ENCODE measurements at regions not wholly inside any gene's neighbourhood (a gene's known extent, or its start where the extent isn't known, plus 50 kb on each side); places are given as distances from the start of the nearest gene placed in this dataset.
"Not testable (repeated sequence)": the region's sequence is repeated elsewhere in the genome, so short reads cannot be mapped to it uniquely, and the experiment has no call there.

DNA sequence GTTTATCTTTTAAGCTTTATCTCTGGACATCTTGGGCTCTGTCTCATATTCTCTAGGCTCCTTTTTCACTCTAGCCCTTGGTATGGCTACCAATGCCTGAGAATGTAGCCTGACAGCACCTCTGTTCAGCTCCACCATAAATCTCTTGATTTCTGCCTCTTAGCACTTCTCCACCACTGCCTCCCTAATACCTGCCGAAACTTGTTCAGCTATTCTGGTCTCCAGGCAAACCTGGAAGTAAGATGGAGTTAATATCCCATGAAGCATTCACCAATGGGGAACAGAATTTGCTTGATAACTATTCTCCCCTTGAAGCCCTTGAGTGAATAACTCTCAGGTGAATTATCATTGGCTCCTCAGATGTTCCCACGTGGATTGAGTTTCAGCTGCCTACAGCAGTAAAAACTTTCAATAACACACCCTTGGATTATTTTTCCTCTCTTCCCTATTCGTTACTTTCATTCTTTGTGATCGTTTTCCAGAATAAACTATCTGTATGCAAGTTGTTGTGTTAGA, 145.6 kb downstream of the EVA1A start:
- Histone ChIP-seq H3K36me3 (ENCODE audit: control insufficient read depth, insufficient read depth, low read length) (no peaks in the 10 kb centered on the region), H3K27ac (ENCODE audit: low read depth, low read length) (no peak overlapping the region), H3K9ac (ENCODE audit: low read length) (no peak overlapping the region), H3K4me3 (ENCODE audit: low read depth, low read length) (no peak overlapping the region), H3K27me3 (ENCODE audit: control insufficient read depth, insufficient read depth, low read length) (no peaks in the 10 kb centered on the region), H3K4me1 (ENCODE audit: control insufficient read depth, insufficient read depth, low read length) (peaks cover 6% of the 10 kb centered on the region; the same call in 1 of the 2 replicates), H3K9me3 (ENCODE audit: control insufficient read depth, insufficient read depth, low read depth, low read length) (no peaks in the 10 kb centered on the region)

DNA sequence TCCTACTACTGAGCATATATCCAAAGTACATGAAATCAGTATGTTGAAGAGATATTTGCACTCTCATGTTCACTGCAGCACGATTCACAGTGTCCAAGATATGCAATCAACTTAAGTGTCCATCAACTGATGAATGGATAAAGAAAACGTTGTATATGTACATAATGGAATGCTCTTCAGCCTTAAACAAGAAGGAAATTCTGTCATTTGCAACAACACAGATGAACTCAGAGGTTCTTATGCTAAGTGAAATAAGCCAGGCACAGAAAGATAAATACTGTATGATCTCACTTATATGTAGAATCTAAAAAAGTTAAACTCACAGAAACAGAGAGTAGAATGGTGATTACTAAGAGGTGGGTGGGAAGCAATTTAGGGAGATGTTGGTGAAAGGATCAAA, 149.2 kb downstream of the EVA1A start:
- no peaks in the 10 kb centered on the region for H3K27me3 ChIP-seq (ENCODE audit: control insufficient read depth, insufficient read depth, low read length)
- H3K9ac ChIP-seq (ENCODE audit: low read length): no peak overlapping the region
- peaks cover 3% of the 10 kb centered on the region; the same call in 1 of the 2 replicates for H3K4me1 ChIP-seq (ENCODE audit: control insufficient read depth, insufficient read depth, low read length)
- no peak overlapping the region for H3K27ac ChIP-seq (ENCODE audit: low read depth, low read length)
- H3K36me3 ChIP-seq (ENCODE audit: control insufficient read depth, insufficient read depth, low read length): no peaks in the 10 kb centered on the region
- H3K9me3 ChIP-seq (ENCODE audit: control insufficient read depth, insufficient read depth, low read depth, low read length): 0 out of 2 replicates have a peak, but pooled peaks cover 2% of the 10 kb centered on the region
- H3K4me3 ChIP-seq (ENCODE audit: low read depth, low read length): no peak overlapping the region

DNA sequence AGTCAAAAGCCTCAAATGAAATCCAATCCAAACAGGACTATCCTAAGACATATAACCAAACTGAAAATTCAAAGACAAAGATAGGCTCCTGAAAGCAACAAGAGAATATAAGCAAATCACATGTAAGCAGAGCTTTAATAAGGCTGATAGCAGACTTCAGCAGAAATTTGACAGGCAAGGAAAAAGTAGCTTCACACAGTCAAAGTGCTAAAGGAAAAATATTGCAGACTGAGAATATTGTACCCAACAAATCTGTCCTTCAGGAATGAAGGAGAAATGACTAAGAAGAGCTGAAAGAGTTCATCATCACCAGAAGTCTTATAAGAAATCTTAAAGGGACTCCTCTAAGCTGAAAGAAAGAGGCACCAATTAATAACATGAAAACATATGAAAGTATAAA, 150.0 kb downstream of the EVA1A start:
- Histone ChIP-seq H3K9me3 (ENCODE audit: control insufficient read depth, insufficient read depth, low read depth, low read length) (0 out of 2 replicates have a peak, but pooled peaks cover 2% of the 10 kb centered on the region), H3K9ac (ENCODE audit: low read length) (no peak overlapping the region), H3K36me3 (ENCODE audit: control insufficient read depth, insufficient read depth, low read length) (no peaks in the 10 kb centered on the region), H3K4me1 (ENCODE audit: control insufficient read depth, insufficient read depth, low read length) (0 out of 2 replicates have a peak, but pooled peaks cover 5% of the 10 kb centered on the region), H3K27me3 (ENCODE audit: control insufficient read depth, insufficient read depth, low read length) (no peaks in the 10 kb centered on the region), H3K4me3 (ENCODE audit: low read depth, low read length) (no peak overlapping the region), H3K27ac (ENCODE audit: low read depth, low read length) (no peak overlapping the region)

DNA sequence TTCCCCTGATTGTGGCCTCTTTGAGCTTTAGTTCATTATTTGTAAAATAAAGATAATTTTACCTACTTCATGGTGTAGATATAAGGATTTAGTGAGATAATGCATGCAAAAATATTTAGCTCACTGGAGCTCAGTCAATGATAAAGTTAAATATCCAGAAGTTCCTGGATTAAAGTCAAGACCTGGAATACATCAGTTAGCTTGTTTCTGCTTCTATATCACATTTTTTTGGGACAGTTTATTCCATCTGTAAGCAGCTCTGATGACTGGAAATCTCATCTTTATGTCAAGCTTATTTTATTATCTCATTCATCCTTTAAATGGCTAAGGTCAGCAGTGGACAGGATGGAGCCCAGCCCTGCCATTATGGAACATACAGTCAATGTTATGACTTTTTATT, 152.0 kb downstream of the EVA1A start:
- no peaks in the 10 kb centered on the region for H3K27me3 ChIP-seq (ENCODE audit: control insufficient read depth, insufficient read depth, low read length)
- peaks cover 5% of the 10 kb centered on the region; the same call in 1 of the 2 replicates for H3K4me1 ChIP-seq (ENCODE audit: control insufficient read depth, insufficient read depth, low read length)
- H3K9ac ChIP-seq (ENCODE audit: low read length): no peak overlapping the region
- no peak overlapping the region for H3K27ac ChIP-seq (ENCODE audit: low read depth, low read length)
- no peak overlapping the region for H3K4me3 ChIP-seq (ENCODE audit: low read depth, low read length)
- H3K36me3 ChIP-seq (ENCODE audit: control insufficient read depth, insufficient read depth, low read length): no peaks in the 10 kb centered on the region
- 0 out of 2 replicates have a peak, but pooled peaks cover 2% of the 10 kb centered on the region for H3K9me3 ChIP-seq (ENCODE audit: control insufficient read depth, insufficient read depth, low read depth, low read length)

DNA sequence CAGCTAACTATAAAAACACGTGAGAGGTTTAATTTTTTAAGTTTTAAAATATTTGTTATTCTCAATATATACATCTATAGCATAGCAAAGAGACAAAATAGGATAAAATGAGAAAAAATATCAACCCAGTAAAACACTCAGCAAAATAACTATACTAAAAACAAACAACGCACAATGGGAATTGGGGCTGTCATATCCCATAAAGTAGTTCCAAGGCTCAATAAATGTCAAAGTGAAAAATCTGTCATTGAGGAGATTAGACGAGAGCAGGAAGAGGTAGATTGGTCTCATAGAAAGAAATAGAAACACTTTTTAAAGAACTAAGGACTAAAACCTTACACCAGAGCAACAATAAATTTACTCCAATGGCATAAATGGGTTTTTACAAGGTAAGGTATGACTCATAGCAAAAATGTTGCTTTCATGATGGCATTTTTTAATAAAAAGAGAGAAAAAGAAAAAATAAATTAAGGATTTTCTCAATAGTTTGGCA, 153.7 kb downstream of the EVA1A start:
- H3K9me3 ChIP-seq (ENCODE audit: control insufficient read depth, insufficient read depth, low read depth, low read length): 0 out of 2 replicates have a peak, but pooled peaks cover 2% of the 10 kb centered on the region
- no peak overlapping the region for H3K4me3 ChIP-seq (ENCODE audit: low read depth, low read length)
- no peaks in the 10 kb centered on the region for H3K27me3 ChIP-seq (ENCODE audit: control insufficient read depth, insufficient read depth, low read length)
- peaks cover 5% of the 10 kb centered on the region; the same call in 1 of the 2 replicates for H3K4me1 ChIP-seq (ENCODE audit: control insufficient read depth, insufficient read depth, low read length)
- no peaks in the 10 kb centered on the region for H3K36me3 ChIP-seq (ENCODE audit: control insufficient read depth, insufficient read depth, low read length)
- H3K9ac ChIP-seq (ENCODE audit: low read length): no peak overlapping the region
- H3K27ac ChIP-seq (ENCODE audit: low read depth, low read length): no peak overlapping the region

DNA sequence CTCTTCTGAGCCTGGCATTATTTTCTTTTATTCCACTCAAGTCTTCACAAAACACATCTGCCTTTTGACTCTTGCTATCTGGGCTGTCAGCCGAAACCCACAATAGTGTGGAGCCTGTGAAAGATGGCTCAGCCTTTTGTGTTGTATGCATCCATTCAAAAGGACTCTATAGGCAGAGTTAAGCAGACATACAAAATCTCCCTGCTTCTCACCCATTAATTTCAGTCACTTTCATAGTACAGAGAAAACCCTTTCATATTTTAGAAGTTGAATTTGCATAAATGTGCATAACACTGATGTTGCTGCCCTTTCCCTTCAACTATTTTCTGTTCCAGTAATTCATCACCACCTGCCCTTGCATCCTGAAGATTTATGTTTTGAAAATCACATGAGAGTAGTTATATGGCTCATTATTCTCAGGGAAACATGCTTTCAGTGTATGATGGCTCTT, 154.6 kb downstream of the EVA1A start:
- Histone ChIP-seq H3K36me3 (ENCODE audit: control insufficient read depth, insufficient read depth, low read length) (no peaks in the 10 kb centered on the region), H3K9ac (ENCODE audit: low read length) (no peak overlapping the region), H3K4me3 (ENCODE audit: low read depth, low read length) (no peak overlapping the region), H3K27me3 (ENCODE audit: control insufficient read depth, insufficient read depth, low read length) (no peaks in the 10 kb centered on the region), H3K4me1 (ENCODE audit: control insufficient read depth, insufficient read depth, low read length) (peaks cover 5% of the 10 kb centered on the region; the same call in 1 of the 2 replicates), H3K27ac (ENCODE audit: low read depth, low read length) (no peak overlapping the region), H3K9me3 (ENCODE audit: control insufficient read depth, insufficient read depth, low read depth, low read length) (0 out of 2 replicates have a peak, but pooled peaks cover 2% of the 10 kb centered on the region)

DNA sequence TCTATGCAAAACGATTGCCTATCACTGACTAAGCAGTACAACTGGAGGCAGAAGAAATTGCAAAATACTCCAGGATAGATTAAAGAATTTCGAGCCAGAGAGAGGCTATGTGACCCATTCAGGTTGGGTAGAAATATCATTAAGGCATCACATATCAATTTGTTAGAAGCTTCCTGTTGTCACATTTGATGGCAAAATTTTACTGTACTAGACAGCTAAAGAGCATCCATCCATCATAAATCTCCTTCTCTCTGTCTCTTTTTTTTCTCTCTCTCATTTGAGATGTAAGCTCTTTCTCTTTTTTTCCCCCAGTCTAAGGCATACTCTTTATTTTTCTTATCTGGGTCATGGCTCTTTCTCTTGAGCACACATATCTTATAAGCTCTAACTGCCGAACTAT, 155.7 kb downstream of the EVA1A start:
- Histone ChIP-seq H3K9me3 (ENCODE audit: control insufficient read depth, insufficient read depth, low read depth, low read length) (0 out of 2 replicates have a peak, but pooled peaks cover 2% of the 10 kb centered on the region), H3K27ac (ENCODE audit: low read depth, low read length) (no peak overlapping the region), H3K9ac (ENCODE audit: low read length) (no peak overlapping the region), H3K4me3 (ENCODE audit: low read depth, low read length) (no peak overlapping the region), H3K4me1 (ENCODE audit: control insufficient read depth, insufficient read depth, low read length) (peaks cover 5% of the 10 kb centered on the region; the same call in 1 of the 2 replicates), H3K36me3 (ENCODE audit: control insufficient read depth, insufficient read depth, low read length) (no peaks in the 10 kb centered on the region), H3K27me3 (ENCODE audit: control insufficient read depth, insufficient read depth, low read length) (no peaks in the 10 kb centered on the region)

DNA sequence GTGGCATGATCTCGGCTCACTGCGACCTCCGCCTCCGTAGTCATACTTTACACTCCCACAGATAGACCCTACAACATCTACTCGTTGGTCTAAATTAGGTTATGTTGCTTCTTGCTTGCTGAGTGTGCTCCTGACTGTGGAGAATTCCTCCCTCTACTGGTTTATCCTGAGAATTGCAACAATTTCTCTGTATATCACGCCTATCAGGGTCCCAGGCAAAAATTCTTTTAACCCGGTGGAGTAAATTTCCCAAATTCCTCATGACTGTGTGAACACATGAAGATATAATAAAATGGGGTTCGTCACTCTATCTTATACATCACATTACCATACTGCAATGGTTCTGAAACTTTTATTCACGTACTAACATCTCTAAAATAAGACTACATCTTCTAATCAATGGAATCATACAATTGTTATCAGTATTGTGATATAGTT, 156.7 kb downstream of the EVA1A start:
- H3K27ac ChIP-seq (ENCODE audit: low read depth, low read length): no peak overlapping the region
- H3K9ac ChIP-seq (ENCODE audit: low read length): no peak overlapping the region
- H3K27me3 ChIP-seq (ENCODE audit: control insufficient read depth, insufficient read depth, low read length): no peaks in the 10 kb centered on the region
- H3K9me3 ChIP-seq (ENCODE audit: control insufficient read depth, insufficient read depth, low read depth, low read length): no peaks in the 10 kb centered on the region
- no peak overlapping the region for H3K4me3 ChIP-seq (ENCODE audit: low read depth, low read length)
- no peaks in the 10 kb centered on the region for H3K36me3 ChIP-seq (ENCODE audit: control insufficient read depth, insufficient read depth, low read length)
- H3K4me1 ChIP-seq (ENCODE audit: control insufficient read depth, insufficient read depth, low read length): peaks cover 5% of the 10 kb centered on the region; the same call in 1 of the 2 replicates

DNA sequence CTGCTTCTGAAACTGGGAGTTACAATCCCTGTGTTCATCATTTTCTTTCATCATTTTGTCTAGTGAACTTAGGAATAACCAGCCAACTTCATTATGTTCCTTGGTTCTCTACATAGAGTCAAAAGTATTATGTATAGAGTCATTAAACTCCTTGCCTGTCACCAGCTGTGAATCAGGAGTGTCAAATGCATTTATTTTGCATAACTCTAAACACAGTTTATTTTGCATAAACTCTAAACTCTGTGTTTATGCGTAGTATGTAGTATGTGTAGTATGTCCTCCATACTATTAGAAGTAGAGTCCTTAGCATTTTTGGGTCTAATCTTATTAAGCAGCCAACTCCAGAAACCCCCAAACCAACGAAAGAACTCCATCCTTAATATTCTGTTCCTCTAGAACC, 164.4 kb downstream of the EVA1A start:
- no peaks in the 10 kb centered on the region for H3K27me3 ChIP-seq (ENCODE audit: control insufficient read depth, insufficient read depth, low read length)
- H3K4me3 ChIP-seq (ENCODE audit: low read depth, low read length): no peak overlapping the region
- H3K9me3 ChIP-seq (ENCODE audit: control insufficient read depth, insufficient read depth, low read depth, low read length): no peaks in the 10 kb centered on the region
- H3K27ac ChIP-seq (ENCODE audit: low read depth, low read length): no peak overlapping the region
- no peaks in the 10 kb centered on the region for H3K36me3 ChIP-seq (ENCODE audit: control insufficient read depth, insufficient read depth, low read length)
- H3K9ac ChIP-seq (ENCODE audit: low read length): no peak overlapping the region
- H3K4me1 ChIP-seq (ENCODE audit: control insufficient read depth, insufficient read depth, low read length): no peaks in the 10 kb centered on the region

DNA sequence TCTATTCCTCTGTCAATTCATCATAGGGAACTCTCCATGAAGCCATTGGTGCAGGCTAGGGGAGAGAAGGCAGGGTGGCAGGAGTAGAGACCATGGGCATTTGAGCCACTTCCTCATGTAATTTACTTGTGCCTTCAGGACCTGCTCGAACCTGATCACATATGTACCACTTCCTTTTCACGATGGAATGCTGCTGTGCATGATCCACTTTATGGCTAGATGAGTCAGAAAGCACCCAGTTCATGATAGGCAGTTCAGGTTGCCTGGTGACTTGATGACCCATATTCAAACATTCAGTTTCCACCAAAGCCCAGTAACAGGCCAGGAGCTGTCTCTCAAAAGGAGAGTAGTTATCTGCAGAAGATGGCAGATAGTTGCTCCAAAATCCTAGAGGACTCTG, 166.0 kb downstream of the EVA1A start:
- not testable (repeated sequence) for H3K36me3 ChIP-seq (ENCODE audit: control insufficient read depth, insufficient read depth, low read length); H3K27ac ChIP-seq (ENCODE audit: low read depth, low read length); H3K27me3 ChIP-seq (ENCODE audit: control insufficient read depth, insufficient read depth, low read length); H3K9me3 ChIP-seq (ENCODE audit: control insufficient read depth, insufficient read depth, low read depth, low read length); H3K9ac ChIP-seq (ENCODE audit: low read length); H3K4me1 ChIP-seq (ENCODE audit: control insufficient read depth, insufficient read depth, low read length); H3K4me3 ChIP-seq (ENCODE audit: low read depth, low read length)

DNA sequence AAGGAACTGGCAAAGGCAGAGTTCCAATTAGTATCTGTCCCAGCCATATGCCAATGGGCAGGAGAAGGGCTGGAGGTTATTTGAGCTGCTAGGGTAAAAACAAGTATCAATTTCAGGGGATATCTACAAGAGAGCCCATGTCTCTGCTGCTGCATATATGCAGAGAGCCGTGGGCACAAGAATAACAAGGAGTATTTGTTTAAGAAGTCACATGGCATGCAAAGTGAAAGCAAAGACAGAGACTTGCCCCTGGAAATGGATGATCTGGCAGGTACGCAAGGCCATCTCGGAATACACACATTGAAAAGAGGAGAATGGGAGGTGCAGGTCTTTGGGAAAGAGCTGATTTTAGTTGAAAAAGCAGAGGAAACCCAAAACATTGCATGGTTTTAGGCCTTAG, 170.6 kb downstream of the EVA1A start:
- Histone ChIP-seq H3K9ac (ENCODE audit: low read length) (no peak overlapping the region), H3K27ac (ENCODE audit: low read depth, low read length) (no peak overlapping the region), H3K27me3 (ENCODE audit: control insufficient read depth, insufficient read depth, low read length) (no peaks in the 10 kb centered on the region), H3K4me3 (ENCODE audit: low read depth, low read length) (no peak overlapping the region), H3K36me3 (ENCODE audit: control insufficient read depth, insufficient read depth, low read length) (no peaks in the 10 kb centered on the region), H3K9me3 (ENCODE audit: control insufficient read depth, insufficient read depth, low read depth, low read length) (peaks cover 12% of the 10 kb centered on the region), H3K4me1 (ENCODE audit: control insufficient read depth, insufficient read depth, low read length) (no peaks in the 10 kb centered on the region)

Data from HUES6 (cell line).